Astrocyte of the spinal cord (primary cell): ENCODE measurements at regions not wholly inside any gene's neighbourhood (a gene's known extent, or its start where the extent isn't known, plus 50 kb on each side); places are given as distances from the start of the nearest gene placed in this dataset.
"Not testable (repeated sequence)": the region's sequence is repeated elsewhere in the genome, so short reads cannot be mapped to it uniquely, and the experiment has no call there.

ENCODE experiments used
- DNase-seq: peaks from one replicate; pipeline ENCODE4 v3.0.0; 2011; ENCODE audit warnings: low read depth, low spot score
- H3K4me3 ChIP-seq: 2 replicates; pipeline ENCODE4 v1.5.1; 2011; ENCODE audit warnings: low read depth, mild to moderate bottlenecking, low read length, moderate library complexity
- in situ Hi-C: cut with HindIII; loops from 2 replicates; pipeline ENCODE4 v1.10.0; 2017; ENCODE audit warnings: low sequenced_read_pairs
- TF ChIP-seq, protein P1 (sequence below): IDR thresholded peaks from 2 replicates; pipeline ENCODE4 v1.5.1; 2012; ENCODE audit warnings: low read depth, mild to moderate bottlenecking, low read length, inconsistent platforms

DNA sequence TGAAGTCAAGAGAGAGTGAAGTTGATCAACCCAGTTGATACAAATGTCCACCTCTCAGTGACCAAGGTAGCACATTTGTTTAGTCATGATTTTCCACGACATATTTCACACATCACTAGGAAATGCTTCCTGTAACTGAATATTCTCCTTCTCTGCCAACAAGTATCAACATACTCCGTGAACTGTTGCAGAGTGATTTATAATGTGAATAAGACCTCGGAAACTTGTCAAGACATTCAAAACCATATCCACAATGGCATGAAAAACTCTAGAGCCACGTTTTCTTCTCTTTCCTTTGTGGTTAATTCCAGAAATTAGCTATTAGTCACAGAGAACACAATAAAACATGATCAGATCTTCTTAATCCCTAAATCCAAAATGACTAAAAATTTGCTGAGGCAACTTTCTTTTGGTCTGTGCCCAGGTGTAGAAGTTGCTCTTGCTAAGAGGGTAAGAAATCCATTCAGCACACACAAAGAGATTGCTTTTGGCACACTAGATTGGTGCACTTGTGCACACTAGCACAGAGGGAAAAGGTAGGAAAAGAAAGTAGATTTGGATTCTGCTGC, 244.3 kb upstream of the NRIP1 start:
- in situ Hi-C loops = no loop called here
- peak; percentile 29 for DNase-seq
- TF ChIP-seq, protein P1, sequence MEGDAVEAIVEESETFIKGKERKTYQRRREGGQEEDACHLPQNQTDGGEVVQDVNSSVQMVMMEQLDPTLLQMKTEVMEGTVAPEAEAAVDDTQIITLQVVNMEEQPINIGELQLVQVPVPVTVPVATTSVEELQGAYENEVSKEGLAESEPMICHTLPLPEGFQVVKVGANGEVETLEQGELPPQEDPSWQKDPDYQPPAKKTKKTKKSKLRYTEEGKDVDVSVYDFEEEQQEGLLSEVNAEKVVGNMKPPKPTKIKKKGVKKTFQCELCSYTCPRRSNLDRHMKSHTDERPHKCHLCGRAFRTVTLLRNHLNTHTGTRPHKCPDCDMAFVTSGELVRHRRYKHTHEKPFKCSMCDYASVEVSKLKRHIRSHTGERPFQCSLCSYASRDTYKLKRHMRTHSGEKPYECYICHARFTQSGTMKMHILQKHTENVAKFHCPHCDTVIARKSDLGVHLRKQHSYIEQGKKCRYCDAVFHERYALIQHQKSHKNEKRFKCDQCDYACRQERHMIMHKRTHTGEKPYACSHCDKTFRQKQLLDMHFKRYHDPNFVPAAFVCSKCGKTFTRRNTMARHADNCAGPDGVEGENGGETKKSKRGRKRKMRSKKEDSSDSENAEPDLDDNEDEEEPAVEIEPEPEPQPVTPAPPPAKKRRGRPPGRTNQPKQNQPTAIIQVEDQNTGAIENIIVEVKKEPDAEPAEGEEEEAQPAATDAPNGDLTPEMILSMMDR = no peak
- H3K4me3 ChIP-seq = no peak overlapping the region

DNA sequence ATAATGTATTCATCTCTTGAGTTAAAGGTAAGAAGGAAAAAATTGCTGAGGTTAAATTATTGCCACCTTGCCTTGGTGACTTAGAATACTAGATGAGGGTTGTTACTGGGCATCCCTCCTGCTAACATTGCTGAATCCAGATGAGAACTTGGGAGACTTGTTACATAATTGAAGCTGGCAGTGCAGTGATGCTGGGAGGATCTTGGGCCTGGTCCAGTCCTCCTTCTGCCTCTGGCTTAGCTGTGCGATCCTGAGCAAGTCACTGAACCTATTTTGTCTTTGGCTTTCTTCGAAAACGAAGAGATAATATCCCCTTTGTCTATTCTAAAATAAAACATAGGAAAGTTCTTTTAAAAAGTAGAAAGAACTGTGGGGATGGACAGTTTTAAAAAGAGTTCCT, 244.9 kb upstream of the NRIP1 start:
- no peak for DNase-seq

DNA sequence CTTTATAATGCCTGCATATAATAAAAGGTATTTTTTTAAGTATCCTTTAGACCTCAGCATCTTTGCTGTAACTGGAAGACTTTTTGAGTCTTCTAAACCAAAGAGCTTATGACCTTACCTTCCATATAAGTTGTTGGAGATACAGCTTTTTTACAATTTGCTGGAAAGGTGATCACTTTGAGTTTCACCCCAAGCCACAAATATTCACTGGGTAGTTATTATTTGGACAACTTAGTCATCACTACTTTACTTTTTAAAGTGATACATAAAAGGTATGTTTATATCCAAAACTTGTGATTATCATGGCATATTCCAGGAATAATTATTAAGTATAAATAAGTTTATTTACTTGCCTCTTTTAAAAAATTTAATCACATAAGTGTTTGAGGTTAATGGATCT, 246.7 kb upstream of the NRIP1 start:
- in situ Hi-C loops = no loop called here
- TF ChIP-seq, protein P1 = no peak
- no peak overlapping the region for H3K4me3 ChIP-seq
- DNase-seq = no peak

More for the DNA sequence above, 244.9 kb upstream of the NRIP1 start:
- no peak overlapping the region for H3K4me3 ChIP-seq
- in situ Hi-C loops = no loop called here
- TF ChIP-seq, protein P1 = no peak

DNA sequence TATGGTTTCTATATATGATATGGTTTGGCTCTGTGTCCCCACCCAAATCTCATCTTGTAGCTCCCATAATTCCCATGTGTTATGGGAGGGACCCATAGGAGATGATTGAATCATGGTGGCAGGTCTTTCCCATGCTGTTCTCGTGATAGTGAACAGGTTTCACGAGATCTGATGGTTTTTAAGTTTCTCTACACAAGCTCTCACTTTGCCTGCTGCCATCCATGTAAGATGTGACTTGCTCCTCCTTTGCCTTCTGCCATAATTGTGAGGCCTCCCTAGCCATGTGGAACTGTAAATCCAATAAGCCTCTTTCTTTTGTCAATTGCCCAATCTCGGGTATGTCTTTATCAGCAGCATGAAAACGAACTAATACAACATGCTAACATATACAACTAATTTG, 252.2 kb upstream of the NRIP1 start:
- in situ Hi-C loops, DNase-seq, H3K4me3 ChIP-seq: not testable (repeated sequence)

DNA sequence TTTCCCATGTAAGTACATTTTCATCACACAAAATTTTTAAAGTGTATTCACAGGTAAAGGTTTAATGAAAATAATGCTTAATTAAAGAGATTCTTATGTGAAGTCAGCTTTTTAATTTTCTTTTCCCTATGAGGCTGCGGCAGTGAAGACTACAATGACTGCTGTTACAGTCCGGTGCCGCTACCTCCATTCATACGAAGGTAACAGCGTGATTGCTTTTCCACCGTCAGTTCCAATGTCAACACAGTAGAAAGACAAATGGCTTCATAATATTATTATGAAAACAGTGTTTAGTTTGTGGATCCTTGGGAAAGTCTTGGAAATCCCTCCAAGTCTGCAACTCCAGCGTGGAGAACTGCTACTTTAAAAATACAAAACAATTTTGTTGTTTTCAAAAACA, 254.9 kb upstream of the NRIP1 start:
- in situ Hi-C loops = no loop called here
- TF ChIP-seq, protein P1 = no peak
- no peak overlapping the region for H3K4me3 ChIP-seq
- DNase-seq = no peak

DNA sequence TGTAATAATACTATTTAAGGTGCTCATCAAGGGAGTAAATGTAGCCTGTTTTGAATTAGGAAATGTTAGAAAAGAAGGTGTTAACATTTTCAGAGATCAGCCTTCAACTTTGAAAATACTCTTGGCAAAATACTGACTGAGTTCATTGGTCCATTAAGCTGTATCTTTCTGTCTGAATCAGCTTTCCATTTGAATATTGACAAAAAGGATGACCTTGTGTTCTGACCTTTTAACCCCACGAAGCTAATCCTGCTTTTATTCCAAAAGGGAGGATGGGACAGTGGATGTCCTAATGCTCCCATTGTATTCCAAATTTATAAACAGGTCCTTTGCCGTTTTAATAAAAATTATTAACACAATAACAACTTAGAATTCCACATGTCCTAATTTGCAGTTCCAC, 259.7 kb upstream of the NRIP1 start:
- no peak overlapping the region for H3K4me3 ChIP-seq
- no peak for DNase-seq
- in situ Hi-C loops = no loop called here
- TF ChIP-seq, protein P1 = no peak

DNA sequence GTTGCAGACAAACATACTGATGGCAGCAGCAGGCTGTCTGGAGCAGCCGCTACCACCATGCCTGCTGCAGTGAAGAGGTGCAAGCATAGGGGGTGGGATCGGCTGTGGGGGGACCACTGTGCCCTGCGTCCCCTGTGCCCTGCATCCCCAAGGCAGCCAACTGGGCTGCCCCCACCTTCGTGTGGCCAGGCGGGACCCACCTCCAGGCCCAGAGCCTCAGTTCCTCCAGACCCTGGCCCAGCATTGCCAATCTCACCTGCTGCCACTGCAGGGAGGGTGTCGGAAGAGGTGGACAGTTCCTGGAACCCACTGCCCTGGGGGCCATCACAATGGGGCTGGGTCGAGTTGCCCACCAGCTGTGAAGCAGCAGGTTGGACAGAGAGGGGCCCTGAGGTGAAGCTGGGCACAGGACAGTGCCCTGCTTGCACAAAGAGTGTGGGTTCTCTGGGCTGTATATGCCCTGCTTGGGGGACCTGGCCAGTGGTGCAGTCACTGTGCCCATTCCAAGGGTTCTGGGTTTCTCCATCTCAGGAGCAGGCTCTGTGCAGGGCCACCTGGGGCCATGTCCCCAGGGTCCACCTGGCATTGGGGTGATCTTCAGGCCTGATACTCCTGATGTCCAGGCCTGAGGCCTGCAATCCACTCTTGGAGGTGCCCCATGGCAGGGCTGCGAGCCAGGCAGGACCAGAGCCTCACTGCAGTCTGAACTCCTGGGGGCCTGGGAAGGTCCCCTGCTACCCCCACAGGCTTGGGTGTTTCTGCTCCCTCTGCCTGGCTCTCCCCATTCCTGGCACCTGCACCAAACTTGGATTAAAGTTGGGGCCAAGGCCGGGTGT, 261.4 kb upstream of the NRIP1 start:
- no peak overlapping the region for H3K4me3 ChIP-seq
- in situ Hi-C loops = no loop called here
- no peak for DNase-seq
- TF ChIP-seq, protein P1 = no peak
